ENCODE measurements at regions not wholly inside any gene's neighbourhood (a gene's known extent, or its start where the extent isn't known, plus 50 kb on each side); places are given as distances from the start of the nearest gene placed in this dataset.

DNA sequence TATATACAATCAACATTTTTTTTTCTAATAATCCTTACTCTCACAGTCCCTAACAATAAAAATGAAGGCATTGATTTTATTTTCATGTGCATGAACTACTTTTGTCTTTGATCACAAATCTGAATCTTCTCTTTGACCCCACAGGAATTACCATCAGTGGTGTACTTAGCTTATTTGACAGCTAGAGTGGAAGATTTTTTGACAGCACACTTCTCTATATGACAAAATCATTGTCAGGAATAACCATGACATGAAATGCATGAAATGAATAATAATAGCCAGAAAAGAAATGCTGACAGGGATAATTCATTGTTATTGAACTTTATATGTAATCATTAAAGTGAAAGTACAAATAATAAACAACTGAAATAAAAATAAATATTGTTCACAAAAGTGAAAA is 604.2 kb downstream of the EPHA5 start:
- H3K4me3 ChIP-seq (ENCODE audit: severe bottlenecking) = no peak overlapping the region
- H3K27ac ChIP-seq (ENCODE audit: poor library complexity, severe bottlenecking) = no peak overlapping the region
- ATAC-seq (ENCODE audit: low read depth) (no peak), DNase-seq (ENCODE audit: low spot score) (no peak)
- no peaks in the 10 kb centered on the region for H3K27me3 ChIP-seq (ENCODE audit: insufficient read depth, poor library complexity, severe bottlenecking)
- no peaks in the 10 kb centered on the region for H3K36me3 ChIP-seq (ENCODE audit: low read depth)
- no peaks in the 10 kb centered on the region for H3K4me1 ChIP-seq (ENCODE audit: insufficient read depth, poor library complexity, severe bottlenecking)
- TF ChIP-seq, protein P1, sequence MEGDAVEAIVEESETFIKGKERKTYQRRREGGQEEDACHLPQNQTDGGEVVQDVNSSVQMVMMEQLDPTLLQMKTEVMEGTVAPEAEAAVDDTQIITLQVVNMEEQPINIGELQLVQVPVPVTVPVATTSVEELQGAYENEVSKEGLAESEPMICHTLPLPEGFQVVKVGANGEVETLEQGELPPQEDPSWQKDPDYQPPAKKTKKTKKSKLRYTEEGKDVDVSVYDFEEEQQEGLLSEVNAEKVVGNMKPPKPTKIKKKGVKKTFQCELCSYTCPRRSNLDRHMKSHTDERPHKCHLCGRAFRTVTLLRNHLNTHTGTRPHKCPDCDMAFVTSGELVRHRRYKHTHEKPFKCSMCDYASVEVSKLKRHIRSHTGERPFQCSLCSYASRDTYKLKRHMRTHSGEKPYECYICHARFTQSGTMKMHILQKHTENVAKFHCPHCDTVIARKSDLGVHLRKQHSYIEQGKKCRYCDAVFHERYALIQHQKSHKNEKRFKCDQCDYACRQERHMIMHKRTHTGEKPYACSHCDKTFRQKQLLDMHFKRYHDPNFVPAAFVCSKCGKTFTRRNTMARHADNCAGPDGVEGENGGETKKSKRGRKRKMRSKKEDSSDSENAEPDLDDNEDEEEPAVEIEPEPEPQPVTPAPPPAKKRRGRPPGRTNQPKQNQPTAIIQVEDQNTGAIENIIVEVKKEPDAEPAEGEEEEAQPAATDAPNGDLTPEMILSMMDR (IDR thresholded peaks at IDR 0.05; ENCODE audit: poor library complexity, severe bottlenecking) = no peak
- H3K9me3 ChIP-seq (ENCODE audit: severe bottlenecking) = no peaks in the 10 kb centered on the region

DNA sequence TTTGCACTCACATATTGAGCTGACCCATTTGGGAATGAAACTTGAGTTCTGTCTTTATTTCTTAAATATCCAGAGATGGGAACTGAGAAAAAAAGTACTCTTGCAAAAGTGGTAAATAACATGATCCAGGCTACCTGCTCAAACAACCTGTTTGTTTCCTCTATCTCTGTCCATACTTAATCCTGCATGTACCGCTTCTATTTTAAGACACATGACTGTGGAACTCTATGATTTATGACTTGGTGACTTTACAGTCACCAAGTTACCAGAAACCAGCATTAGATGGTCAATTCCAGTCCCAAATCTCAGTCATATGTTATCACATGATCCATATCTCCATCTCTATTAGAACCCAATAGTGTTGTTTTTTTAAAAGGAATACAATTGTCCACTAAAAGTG is 606.7 kb downstream of the EPHA5 start:
- Histone ChIP-seq H3K36me3 (ENCODE audit: low read depth) (no peaks in the 10 kb centered on the region), H3K4me3 (ENCODE audit: severe bottlenecking) (no peak overlapping the region), H3K27me3 (ENCODE audit: insufficient read depth, poor library complexity, severe bottlenecking) (no peaks in the 10 kb centered on the region), H3K27ac (ENCODE audit: poor library complexity, severe bottlenecking) (no peak overlapping the region), H3K4me1 (ENCODE audit: insufficient read depth, poor library complexity, severe bottlenecking) (no peaks in the 10 kb centered on the region), H3K9me3 (ENCODE audit: severe bottlenecking) (no peaks in the 10 kb centered on the region)
- DNase-seq (ENCODE audit: low spot score) = no peak
- TF ChIP-seq, protein P1 (IDR thresholded peaks at IDR 0.05; ENCODE audit: poor library complexity, severe bottlenecking) = no peak
- no peak for ATAC-seq (ENCODE audit: low read depth)

DNA sequence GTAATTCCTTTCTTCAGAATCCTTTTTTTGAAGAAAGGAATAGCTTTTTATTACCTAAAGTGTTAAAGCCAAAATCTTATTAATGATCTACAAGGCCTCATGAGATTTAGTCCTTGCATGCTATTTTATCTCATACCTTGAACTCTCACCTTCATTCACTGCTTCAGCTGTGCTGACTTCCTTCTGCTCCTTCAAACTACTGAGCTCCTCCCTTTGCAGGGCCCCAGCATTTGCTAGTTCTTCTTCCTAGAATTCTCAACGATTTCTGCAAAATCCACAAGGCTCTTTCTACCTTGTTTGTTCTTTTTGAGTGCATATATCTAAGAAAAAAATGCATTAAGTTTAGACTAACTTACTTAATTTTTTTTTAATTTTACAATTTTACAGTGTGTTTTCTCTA is 619.5 kb downstream of the EPHA5 start:
- ATAC-seq (ENCODE audit: low read depth) (no peak), DNase-seq (ENCODE audit: low spot score) (no peak)
- Histone ChIP-seq H3K36me3 (ENCODE audit: low read depth) (no peaks in the 10 kb centered on the region), H3K27ac (ENCODE audit: poor library complexity, severe bottlenecking) (no peak overlapping the region), H3K4me1 (ENCODE audit: insufficient read depth, poor library complexity, severe bottlenecking) (peaks cover 13% of the 10 kb centered on the region), H3K4me3 (ENCODE audit: severe bottlenecking) (no peak overlapping the region), H3K9me3 (ENCODE audit: severe bottlenecking) (no peaks in the 10 kb centered on the region), H3K27me3 (ENCODE audit: insufficient read depth, poor library complexity, severe bottlenecking) (no peaks in the 10 kb centered on the region)
- TF ChIP-seq, protein P1 (IDR thresholded peaks at IDR 0.05; ENCODE audit: poor library complexity, severe bottlenecking) = no peak

DNA sequence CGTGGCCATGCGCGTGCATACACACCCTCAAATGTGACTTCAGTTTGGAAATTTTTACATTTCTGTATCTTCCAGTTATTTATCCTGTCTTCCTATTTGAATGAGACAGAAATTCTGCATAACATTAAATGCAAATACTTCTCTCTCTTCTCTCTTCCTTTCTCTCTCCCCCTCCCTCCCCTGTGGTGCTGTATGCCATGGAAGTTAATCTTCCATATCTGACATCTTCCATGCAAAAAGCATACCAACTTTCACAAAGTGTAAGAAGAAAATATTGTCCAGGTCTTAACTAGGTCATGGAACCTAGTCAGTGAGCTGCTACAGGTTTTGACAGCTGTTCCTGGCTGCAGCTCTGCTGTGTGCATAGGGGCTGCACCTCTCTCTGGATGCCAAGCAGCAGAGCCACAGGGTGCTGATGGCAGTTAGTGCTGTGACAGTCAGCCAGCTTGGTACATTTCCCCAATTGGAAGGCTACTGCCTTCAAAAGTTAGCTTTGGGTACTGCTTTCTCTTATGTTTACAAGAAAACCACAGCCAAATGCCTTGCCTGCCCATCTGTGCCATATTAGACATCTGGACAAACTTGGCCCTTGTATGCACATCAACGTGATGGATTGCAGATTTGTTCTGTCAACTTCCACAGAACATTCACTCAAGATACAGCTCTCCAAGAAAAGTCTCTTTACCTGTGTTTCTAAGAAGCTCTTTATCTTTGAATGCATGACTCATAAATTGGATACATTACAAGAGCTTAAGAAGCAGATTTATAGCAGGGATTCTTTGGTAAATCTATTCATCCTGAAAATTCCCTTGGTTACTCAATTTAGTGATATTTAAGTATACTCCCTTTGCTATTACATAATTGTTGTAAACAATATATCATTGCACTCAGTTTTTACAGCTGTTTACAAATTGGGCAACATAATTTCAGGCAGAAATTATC is 623.8 kb downstream of the EPHA5 start:
- H3K4me3 ChIP-seq (ENCODE audit: severe bottlenecking) = no peak overlapping the region
- peak overlapping the region; percentile 30 for H3K27ac ChIP-seq (ENCODE audit: poor library complexity, severe bottlenecking)
- TF ChIP-seq, protein P1 (IDR thresholded peaks at IDR 0.05; ENCODE audit: poor library complexity, severe bottlenecking) = no peak
- H3K27me3 ChIP-seq (ENCODE audit: insufficient read depth, poor library complexity, severe bottlenecking) = no peaks in the 10 kb centered on the region
- DNase-seq (ENCODE audit: low spot score) (no peak), ATAC-seq (ENCODE audit: low read depth) (peak; percentile 92)
- H3K36me3 ChIP-seq (ENCODE audit: low read depth) = no peaks in the 10 kb centered on the region
- H3K9me3 ChIP-seq (ENCODE audit: severe bottlenecking) = no peaks in the 10 kb centered on the region
- H3K4me1 ChIP-seq (ENCODE audit: insufficient read depth, poor library complexity, severe bottlenecking) = peaks cover 13% of the 10 kb centered on the region

DNA sequence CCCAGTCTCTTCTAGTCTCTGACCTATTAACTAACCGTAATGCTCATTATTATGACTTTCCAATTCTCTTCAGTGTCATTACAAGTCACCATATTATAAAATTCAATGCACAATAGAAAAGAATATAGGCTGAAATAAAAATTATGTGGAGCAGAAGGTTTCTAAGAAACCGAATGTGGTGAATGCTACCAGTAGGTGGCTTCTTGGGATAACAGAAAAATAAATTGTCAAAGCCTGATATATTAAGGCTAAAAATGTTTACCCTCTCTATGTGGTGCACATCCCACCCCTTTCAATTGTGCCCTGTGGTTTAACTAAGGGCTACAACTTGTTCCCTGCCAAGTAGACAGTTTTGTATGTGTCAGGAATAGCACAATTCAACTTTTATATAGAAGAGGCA is 624.6 kb upstream of the TECRL start:
- TF ChIP-seq, protein P1 (IDR thresholded peaks at IDR 0.05; ENCODE audit: poor library complexity, severe bottlenecking) = peak; percentile 38
- no peak overlapping the region for H3K27ac ChIP-seq (ENCODE audit: poor library complexity, severe bottlenecking)
- no peaks in the 10 kb centered on the region for H3K4me1 ChIP-seq (ENCODE audit: insufficient read depth, poor library complexity, severe bottlenecking)
- H3K9me3 ChIP-seq (ENCODE audit: severe bottlenecking) = no peaks in the 10 kb centered on the region
- no peak overlapping the region for H3K4me3 ChIP-seq (ENCODE audit: severe bottlenecking)
- no peaks in the 10 kb centered on the region for H3K27me3 ChIP-seq (ENCODE audit: insufficient read depth, poor library complexity, severe bottlenecking)
- DNase-seq (ENCODE audit: low spot score) (no peak), ATAC-seq (ENCODE audit: low read depth) (no peak)
- no peaks in the 10 kb centered on the region for H3K36me3 ChIP-seq (ENCODE audit: low read depth)
